ENCODE measurements at regions not wholly inside any gene's neighbourhood (a gene's known extent, or its start where the extent isn't known, plus 50 kb on each side); places are given as distances from the start of the nearest gene placed in this dataset.
"Not testable (repeated sequence)": the region's sequence is repeated elsewhere in the genome, so short reads cannot be mapped to it uniquely, and the experiment has no call there.

- H3K79me2 ChIP-seq (ENCODE audit: low read length), result peaks cover 77% of the 10 kb centered on the region
- H3K9ac ChIP-seq (ENCODE audit: low read length), result no peak overlapping the region
- H3K4me3 ChIP-seq (ENCODE audit: low read length), result no peak overlapping the region
- no peak overlapping the region for H3K27ac ChIP-seq (ENCODE audit: low read length)
- peaks cover 23% of the 10 kb centered on the region for H3K4me1 ChIP-seq (ENCODE audit: low read length)
- H3F3A ChIP-seq (ENCODE audit: insufficient read depth, low read length), result peaks cover 20% of the 10 kb centered on the region
- TF ChIP-seq, protein P1, sequence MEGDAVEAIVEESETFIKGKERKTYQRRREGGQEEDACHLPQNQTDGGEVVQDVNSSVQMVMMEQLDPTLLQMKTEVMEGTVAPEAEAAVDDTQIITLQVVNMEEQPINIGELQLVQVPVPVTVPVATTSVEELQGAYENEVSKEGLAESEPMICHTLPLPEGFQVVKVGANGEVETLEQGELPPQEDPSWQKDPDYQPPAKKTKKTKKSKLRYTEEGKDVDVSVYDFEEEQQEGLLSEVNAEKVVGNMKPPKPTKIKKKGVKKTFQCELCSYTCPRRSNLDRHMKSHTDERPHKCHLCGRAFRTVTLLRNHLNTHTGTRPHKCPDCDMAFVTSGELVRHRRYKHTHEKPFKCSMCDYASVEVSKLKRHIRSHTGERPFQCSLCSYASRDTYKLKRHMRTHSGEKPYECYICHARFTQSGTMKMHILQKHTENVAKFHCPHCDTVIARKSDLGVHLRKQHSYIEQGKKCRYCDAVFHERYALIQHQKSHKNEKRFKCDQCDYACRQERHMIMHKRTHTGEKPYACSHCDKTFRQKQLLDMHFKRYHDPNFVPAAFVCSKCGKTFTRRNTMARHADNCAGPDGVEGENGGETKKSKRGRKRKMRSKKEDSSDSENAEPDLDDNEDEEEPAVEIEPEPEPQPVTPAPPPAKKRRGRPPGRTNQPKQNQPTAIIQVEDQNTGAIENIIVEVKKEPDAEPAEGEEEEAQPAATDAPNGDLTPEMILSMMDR (IDR thresholded peaks at IDR 0.05; ENCODE audit: low read length), result no peak
- TF ChIP-seq EZH2 (optimal IDR thresholded peaks at IDR 0.05; ENCODE audit: low read depth, low read length) (no peak), EZH2phosphoT487 (IDR thresholded peaks at IDR 0.05; ENCODE audit: low read length) (no peak)
- no peaks in the 10 kb centered on the region for H3K27me3 ChIP-seq (replicated peaks; ENCODE audit: insufficient read depth, low read length)
- DNase-seq, result no peak
- H2AFZ ChIP-seq (ENCODE audit: low read length), result no peak overlapping the region
- no peaks in the 10 kb centered on the region for H3K9me2 ChIP-seq (replicated peaks; ENCODE audit: insufficient read depth, low read length)
- H3K4me2 ChIP-seq (ENCODE audit: low read depth, low read length), result no peak overlapping the region
- H4K20me1 ChIP-seq (ENCODE audit: insufficient read depth, low read length), result no peaks in the 10 kb centered on the region
- H3K36me3 ChIP-seq (replicated peaks; ENCODE audit: insufficient read depth, low read length), result no peaks in the 10 kb centered on the region
- H3K9me3 ChIP-seq (replicated peaks; ENCODE audit: insufficient read depth, low read length), result no peaks in the 10 kb centered on the region
Observed at GRCh38 chr4:9594948-9595347, 150.7 kb downstream of the DEFB131A start.

- not testable (repeated sequence) for H3K9me2 ChIP-seq (replicated peaks; ENCODE audit: insufficient read depth, low read length); H3K9ac ChIP-seq (ENCODE audit: low read length); H3K4me3 ChIP-seq (ENCODE audit: low read length); DNase-seq; H4K20me1 ChIP-seq (ENCODE audit: insufficient read depth, low read length); H2AFZ ChIP-seq (ENCODE audit: low read length); H3K4me2 ChIP-seq (ENCODE audit: low read depth, low read length); H3K36me3 ChIP-seq (replicated peaks; ENCODE audit: insufficient read depth, low read length); H3K27ac ChIP-seq (ENCODE audit: low read length); H3K9me3 ChIP-seq (replicated peaks; ENCODE audit: insufficient read depth, low read length); H3K27me3 ChIP-seq (replicated peaks; ENCODE audit: insufficient read depth, low read length)
- H3K4me1 ChIP-seq (ENCODE audit: low read length), result peaks cover 23% of the 10 kb centered on the region
- peaks cover 22% of the 10 kb centered on the region for H3F3A ChIP-seq (ENCODE audit: insufficient read depth, low read length)
- peaks cover 78% of the 10 kb centered on the region for H3K79me2 ChIP-seq (ENCODE audit: low read length)
Observed at GRCh38 chr4:9595531-9595930, 151.3 kb downstream of the DEFB131A start.

GRCh38 chr4:9599266-9599665 lies 155.1 kb downstream of the DEFB131A start:
- H4K20me1 ChIP-seq (ENCODE audit: insufficient read depth, low read length), result no peaks in the 10 kb centered on the region
- DNase-seq, result no peak
- no peaks in the 10 kb centered on the region for H3K9me3 ChIP-seq (replicated peaks; ENCODE audit: insufficient read depth, low read length)
- peaks cover 26% of the 10 kb centered on the region for H3K4me1 ChIP-seq (ENCODE audit: low read length)
- H3K4me2 ChIP-seq (ENCODE audit: low read depth, low read length), result no peak overlapping the region
- no peak overlapping the region for H3K9ac ChIP-seq (ENCODE audit: low read length)
- no peak overlapping the region for H3K4me3 ChIP-seq (ENCODE audit: low read length)
- H3F3A ChIP-seq (ENCODE audit: insufficient read depth, low read length), result peaks cover 48% of the 10 kb centered on the region
- H3K27ac ChIP-seq (ENCODE audit: low read length), result peak overlapping the region; percentile 87; the same call in 1 of the 2 replicates
- H3K27me3 ChIP-seq (replicated peaks; ENCODE audit: insufficient read depth, low read length), result no peaks in the 10 kb centered on the region
- H3K79me2 ChIP-seq (ENCODE audit: low read length), result peaks cover 76% of the 10 kb centered on the region
- H3K9me2 ChIP-seq (replicated peaks; ENCODE audit: insufficient read depth, low read length), result no peaks in the 10 kb centered on the region
- TF ChIP-seq EZH2 (optimal IDR thresholded peaks at IDR 0.05; ENCODE audit: low read depth, low read length) (no peak), EZH2phosphoT487 (IDR thresholded peaks at IDR 0.05; ENCODE audit: low read length) (no peak)
- TF ChIP-seq, protein P1 (IDR thresholded peaks at IDR 0.05; ENCODE audit: low read length), result no peak
- H2AFZ ChIP-seq (ENCODE audit: low read length), result no peak overlapping the region
- H3K36me3 ChIP-seq (replicated peaks; ENCODE audit: insufficient read depth, low read length), result no peaks in the 10 kb centered on the region

DNA sequence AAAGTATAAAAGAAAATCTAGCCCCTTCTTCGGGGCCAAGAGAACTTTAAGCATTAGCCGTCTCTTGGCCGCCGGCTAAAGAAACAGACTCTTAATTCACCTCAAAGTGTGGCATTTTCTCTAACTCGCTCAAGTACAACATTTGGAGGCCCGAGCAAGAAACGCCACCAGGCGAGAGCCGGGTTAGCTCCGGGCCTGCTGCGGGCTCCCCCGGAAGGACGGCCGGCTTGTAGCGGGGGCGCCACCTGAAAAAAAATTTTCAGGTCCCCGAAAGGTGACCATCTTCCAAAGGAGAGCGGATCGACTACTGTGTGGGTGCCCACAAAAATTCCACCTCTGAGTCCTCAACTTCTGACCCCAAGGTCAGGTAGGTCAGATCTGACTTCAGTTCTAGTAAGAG lies 156.0 kb downstream of the DEFB131A start:
- Histone ChIP-seq H3K79me2 (ENCODE audit: low read length) (peaks cover 67% of the 10 kb centered on the region), H3K9me3 (replicated peaks; ENCODE audit: insufficient read depth, low read length) (no peaks in the 10 kb centered on the region), H3K4me3 (ENCODE audit: low read length) (no peak overlapping the region), H3K4me1 (ENCODE audit: low read length) (peaks cover 29% of the 10 kb centered on the region), H3K27ac (ENCODE audit: low read length) (peak overlapping the region; percentile 100; the same call in 1 of the 2 replicates), H3K27me3 (replicated peaks; ENCODE audit: insufficient read depth, low read length) (no peaks in the 10 kb centered on the region), H3K4me2 (ENCODE audit: low read depth, low read length) (peak overlapping the region; percentile 89; the same call in 1 of the 2 replicates), H4K20me1 (ENCODE audit: insufficient read depth, low read length) (no peaks in the 10 kb centered on the region), H3K9ac (ENCODE audit: low read length) (no peak overlapping the region), H3K36me3 (replicated peaks; ENCODE audit: insufficient read depth, low read length) (no peaks in the 10 kb centered on the region), H3K9me2 (replicated peaks; ENCODE audit: insufficient read depth, low read length) (no peaks in the 10 kb centered on the region), H3F3A (ENCODE audit: insufficient read depth, low read length) (peaks cover 57% of the 10 kb centered on the region), H2AFZ (ENCODE audit: low read length) (no peak overlapping the region)
- no peak for DNase-seq
- no peak for TF ChIP-seq EZH2 (optimal IDR thresholded peaks at IDR 0.05; ENCODE audit: low read depth, low read length)
- TF ChIP-seq, protein P1 (IDR thresholded peaks at IDR 0.05; ENCODE audit: low read length), result no peak

All from MM.1S (cell line).